ENCODE measurements at regions not wholly inside any gene's neighbourhood (a gene's known extent, or its start where the extent isn't known, plus 50 kb on each side); places are given as distances from the start of the nearest gene placed in this dataset.

- TF ChIP-seq, protein P1, sequence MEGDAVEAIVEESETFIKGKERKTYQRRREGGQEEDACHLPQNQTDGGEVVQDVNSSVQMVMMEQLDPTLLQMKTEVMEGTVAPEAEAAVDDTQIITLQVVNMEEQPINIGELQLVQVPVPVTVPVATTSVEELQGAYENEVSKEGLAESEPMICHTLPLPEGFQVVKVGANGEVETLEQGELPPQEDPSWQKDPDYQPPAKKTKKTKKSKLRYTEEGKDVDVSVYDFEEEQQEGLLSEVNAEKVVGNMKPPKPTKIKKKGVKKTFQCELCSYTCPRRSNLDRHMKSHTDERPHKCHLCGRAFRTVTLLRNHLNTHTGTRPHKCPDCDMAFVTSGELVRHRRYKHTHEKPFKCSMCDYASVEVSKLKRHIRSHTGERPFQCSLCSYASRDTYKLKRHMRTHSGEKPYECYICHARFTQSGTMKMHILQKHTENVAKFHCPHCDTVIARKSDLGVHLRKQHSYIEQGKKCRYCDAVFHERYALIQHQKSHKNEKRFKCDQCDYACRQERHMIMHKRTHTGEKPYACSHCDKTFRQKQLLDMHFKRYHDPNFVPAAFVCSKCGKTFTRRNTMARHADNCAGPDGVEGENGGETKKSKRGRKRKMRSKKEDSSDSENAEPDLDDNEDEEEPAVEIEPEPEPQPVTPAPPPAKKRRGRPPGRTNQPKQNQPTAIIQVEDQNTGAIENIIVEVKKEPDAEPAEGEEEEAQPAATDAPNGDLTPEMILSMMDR (conservative IDR thresholded peaks at IDR 0.05 in 1 of 2, IDR thresholded peaks at IDR 0.05 in 1 of 2; ENCODE audit: low read depth in 1 of 2, low read length in 2 of 2), result no peak
- no peak for TF ChIP-seq EZH2 (IDR thresholded peaks at IDR 0.05; ENCODE audit: low read length, missing control alignments)
Measured at GRCh38 chr19:33927789-33928457, 131.3 kb downstream of the KCTD15 start.

Data from fibroblast of lung (primary cell).